ENCODE measurements at regions not wholly inside any gene's neighbourhood (a gene's known extent, or its start where the extent isn't known, plus 50 kb on each side); places are given as distances from the start of the nearest gene placed in this dataset.
A peak's percentile ranks its signal among the peaks of the same experiment; 100 is the strongest.

DNA sequence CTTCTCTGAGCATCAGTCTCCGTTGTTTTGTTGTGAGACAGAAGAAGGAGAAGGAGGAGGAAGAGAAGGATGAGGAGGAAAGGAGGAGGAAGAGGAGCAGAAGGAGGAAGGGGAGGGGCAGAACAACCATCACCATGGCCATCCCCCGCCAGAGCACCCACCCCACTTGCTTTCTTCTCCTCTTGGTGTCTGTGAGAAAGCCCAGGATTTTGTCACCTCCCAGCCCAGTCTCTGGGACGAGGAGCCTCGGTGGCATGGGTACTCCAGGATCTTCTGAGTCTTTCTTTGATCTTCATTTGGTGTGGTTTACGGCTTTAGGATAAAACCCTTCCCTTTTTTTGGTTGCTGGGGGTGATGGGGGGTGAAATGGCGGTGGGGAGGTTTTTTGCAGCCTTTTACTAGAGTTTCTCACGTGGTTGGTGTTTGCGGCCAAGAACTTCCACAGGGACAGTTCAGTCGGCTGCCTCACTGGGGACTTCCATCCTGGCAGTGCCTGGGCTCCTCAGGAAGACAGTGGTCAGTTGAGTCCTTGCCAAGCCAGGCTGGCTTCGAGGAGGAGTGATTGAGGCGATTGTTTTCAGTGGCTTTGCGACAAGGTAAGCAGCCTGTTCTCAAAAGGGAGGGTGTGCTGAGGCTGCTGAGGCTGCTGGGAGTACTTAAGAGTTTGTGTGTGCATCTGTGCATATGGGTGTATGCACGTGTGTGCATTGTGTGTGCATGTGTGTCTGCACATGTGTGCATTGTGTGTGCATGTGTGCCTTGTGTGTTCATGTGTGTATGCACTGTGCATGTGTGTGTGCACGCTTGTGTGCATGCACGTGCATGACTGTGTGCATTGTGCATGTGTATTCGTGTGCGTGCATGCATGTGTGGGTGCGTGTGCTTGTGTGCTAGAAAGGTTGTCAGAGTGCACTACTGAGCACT is 567.5 kb downstream of the TBC1D22A start:
- in situ Hi-C loops (cut with HindIII; ENCODE audit: low pct_unique_long_range_greater_than_20kb, low sequenced_read_pairs) (no loop called here), intact Hi-C loops (cut with micrococcal nuclease; ENCODE audit: unreplicated experiment) (no loop called here)
- H3K27me3 ChIP-seq (ENCODE audit: control insufficient read depth, insufficient read depth, low read length): no peaks in the 10 kb centered on the region
- POLR2A ChIA-PET: no interaction called here
- CTCF ChIA-PET: no interaction called here
- no TSS peak for BruUV-seq (replicated peaks)
- DNase-seq (ENCODE audit: low read depth, low spot score) (no peak), ATAC-seq (peak; percentile 37; the same call in 1 of the 2 replicates)
- H3K4me3 ChIP-seq (ENCODE audit: low read depth in 2 of 2, low read length in 2 of 2): peak overlapping the region in 1 of 2 experiments; percentile 30; a peak in 2 of 4 replicates
- peaks cover 13% of the 10 kb centered on the region for H3K4me1 ChIP-seq (ENCODE audit: control insufficient read depth, insufficient read depth, low read length)
- peak overlapping the region; percentile 24 for H3K27ac ChIP-seq (ENCODE audit: low read length)
- H3K9me3 ChIP-seq (ENCODE audit: control insufficient read depth, insufficient read depth, low read depth, low read length): no peaks in the 10 kb centered on the region
- no peaks in the 10 kb centered on the region for H3K36me3 ChIP-seq (ENCODE audit: control insufficient read depth, insufficient read depth, low read length)
- TF ChIP-seq, protein P1, sequence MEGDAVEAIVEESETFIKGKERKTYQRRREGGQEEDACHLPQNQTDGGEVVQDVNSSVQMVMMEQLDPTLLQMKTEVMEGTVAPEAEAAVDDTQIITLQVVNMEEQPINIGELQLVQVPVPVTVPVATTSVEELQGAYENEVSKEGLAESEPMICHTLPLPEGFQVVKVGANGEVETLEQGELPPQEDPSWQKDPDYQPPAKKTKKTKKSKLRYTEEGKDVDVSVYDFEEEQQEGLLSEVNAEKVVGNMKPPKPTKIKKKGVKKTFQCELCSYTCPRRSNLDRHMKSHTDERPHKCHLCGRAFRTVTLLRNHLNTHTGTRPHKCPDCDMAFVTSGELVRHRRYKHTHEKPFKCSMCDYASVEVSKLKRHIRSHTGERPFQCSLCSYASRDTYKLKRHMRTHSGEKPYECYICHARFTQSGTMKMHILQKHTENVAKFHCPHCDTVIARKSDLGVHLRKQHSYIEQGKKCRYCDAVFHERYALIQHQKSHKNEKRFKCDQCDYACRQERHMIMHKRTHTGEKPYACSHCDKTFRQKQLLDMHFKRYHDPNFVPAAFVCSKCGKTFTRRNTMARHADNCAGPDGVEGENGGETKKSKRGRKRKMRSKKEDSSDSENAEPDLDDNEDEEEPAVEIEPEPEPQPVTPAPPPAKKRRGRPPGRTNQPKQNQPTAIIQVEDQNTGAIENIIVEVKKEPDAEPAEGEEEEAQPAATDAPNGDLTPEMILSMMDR (IDR thresholded peaks at IDR 0.05): no peak
- TF ChIP-seq SIN3A (IDR thresholded peaks at IDR 0.05; ENCODE audit: borderline replicate concordance, insufficient read depth, low read depth, low read length) (no peak), POLR2AphosphoS5 (IDR thresholded peaks at IDR 0.05; ENCODE audit: low read depth, low read length) (no peak), TCF7L2 (IDR thresholded peaks at IDR 0.05; ENCODE audit: low read depth, low read length) (no peak)
- TF ChIP-seq, protein P2, sequence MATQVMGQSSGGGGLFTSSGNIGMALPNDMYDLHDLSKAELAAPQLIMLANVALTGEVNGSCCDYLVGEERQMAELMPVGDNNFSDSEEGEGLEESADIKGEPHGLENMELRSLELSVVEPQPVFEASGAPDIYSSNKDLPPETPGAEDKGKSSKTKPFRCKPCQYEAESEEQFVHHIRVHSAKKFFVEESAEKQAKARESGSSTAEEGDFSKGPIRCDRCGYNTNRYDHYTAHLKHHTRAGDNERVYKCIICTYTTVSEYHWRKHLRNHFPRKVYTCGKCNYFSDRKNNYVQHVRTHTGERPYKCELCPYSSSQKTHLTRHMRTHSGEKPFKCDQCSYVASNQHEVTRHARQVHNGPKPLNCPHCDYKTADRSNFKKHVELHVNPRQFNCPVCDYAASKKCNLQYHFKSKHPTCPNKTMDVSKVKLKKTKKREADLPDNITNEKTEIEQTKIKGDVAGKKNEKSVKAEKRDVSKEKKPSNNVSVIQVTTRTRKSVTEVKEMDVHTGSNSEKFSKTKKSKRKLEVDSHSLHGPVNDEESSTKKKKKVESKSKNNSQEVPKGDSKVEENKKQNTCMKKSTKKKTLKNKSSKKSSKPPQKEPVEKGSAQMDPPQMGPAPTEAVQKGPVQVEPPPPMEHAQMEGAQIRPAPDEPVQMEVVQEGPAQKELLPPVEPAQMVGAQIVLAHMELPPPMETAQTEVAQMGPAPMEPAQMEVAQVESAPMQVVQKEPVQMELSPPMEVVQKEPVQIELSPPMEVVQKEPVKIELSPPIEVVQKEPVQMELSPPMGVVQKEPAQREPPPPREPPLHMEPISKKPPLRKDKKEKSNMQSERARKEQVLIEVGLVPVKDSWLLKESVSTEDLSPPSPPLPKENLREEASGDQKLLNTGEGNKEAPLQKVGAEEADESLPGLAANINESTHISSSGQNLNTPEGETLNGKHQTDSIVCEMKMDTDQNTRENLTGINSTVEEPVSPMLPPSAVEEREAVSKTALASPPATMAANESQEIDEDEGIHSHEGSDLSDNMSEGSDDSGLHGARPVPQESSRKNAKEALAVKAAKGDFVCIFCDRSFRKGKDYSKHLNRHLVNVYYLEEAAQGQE (IDR thresholded peaks at IDR 0.05; ENCODE audit: insufficient read depth in 1 of 2, low read depth in 2 of 2, low read length in 1 of 2): no peak

DNA sequence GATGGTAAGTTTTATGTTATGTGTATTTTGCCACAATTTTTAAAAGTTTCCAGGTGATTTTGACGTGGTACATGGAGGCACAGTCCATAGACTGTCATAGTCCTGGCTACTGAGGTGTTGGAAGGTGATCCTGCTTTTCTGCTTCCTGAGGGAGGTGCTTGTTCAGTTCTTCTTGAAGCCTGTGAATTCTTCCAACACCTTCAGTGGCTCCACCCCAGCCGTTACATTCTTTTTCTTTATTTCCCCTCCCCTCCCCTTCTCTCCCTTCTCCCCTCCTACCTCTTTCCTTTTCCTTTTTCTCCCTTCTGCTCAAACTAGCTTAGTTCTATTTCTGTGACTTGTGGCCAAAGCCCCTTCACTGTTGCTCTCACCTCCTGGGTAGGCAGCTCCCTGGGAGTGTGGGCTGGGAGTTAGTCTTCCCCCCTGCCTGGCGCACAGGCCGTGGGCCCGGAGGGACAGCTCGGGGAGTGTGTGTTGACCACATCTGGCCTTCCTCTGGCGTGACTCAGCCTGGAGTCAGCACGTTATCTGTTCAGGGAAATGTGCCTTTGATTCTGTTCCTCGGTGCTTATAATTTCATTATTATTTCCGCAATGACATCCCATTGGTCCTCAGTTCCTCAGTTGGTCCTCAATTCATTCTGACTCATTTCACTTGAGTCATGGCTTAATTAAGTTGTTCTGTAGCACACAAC is 566.2 kb downstream of the TBC1D22A start:
- in situ Hi-C loops (cut with HindIII; ENCODE audit: low pct_unique_long_range_greater_than_20kb, low sequenced_read_pairs): no loop called here
- BruUV-seq (replicated peaks): no TSS peak
- TF ChIP-seq, protein P1 (IDR thresholded peaks at IDR 0.05): no peak
- TF ChIP-seq, protein P2 (IDR thresholded peaks at IDR 0.05; ENCODE audit: insufficient read depth in 1 of 2, low read depth in 2 of 2, low read length in 1 of 2): no peak
- TF ChIP-seq TCF7L2 (IDR thresholded peaks at IDR 0.05; ENCODE audit: low read depth, low read length): no peak
- TF ChIP-seq POLR2AphosphoS5 (IDR thresholded peaks at IDR 0.05; ENCODE audit: low read depth, low read length): no peak
- TF ChIP-seq SIN3A (IDR thresholded peaks at IDR 0.05; ENCODE audit: borderline replicate concordance, insufficient read depth, low read depth, low read length): no peak
- Histone ChIP-seq H3K36me3 (ENCODE audit: control insufficient read depth, insufficient read depth, low read length) (no peaks in the 10 kb centered on the region), H3K4me1 (ENCODE audit: control insufficient read depth, insufficient read depth, low read length) (peaks cover 13% of the 10 kb centered on the region), H3K4me3 (ENCODE audit: low read depth in 2 of 2, low read length in 2 of 2) (peak overlapping the region in 1 of 2 experiments; percentile 30; a peak in 2 of 4 replicates), H3K27me3 (ENCODE audit: control insufficient read depth, insufficient read depth, low read length) (no peaks in the 10 kb centered on the region), H3K27ac (ENCODE audit: low read length) (peak overlapping the region; percentile 24), H3K9me3 (ENCODE audit: control insufficient read depth, insufficient read depth, low read depth, low read length) (no peaks in the 10 kb centered on the region)
- POLR2A ChIA-PET: no interaction called here
- DNase-seq (ENCODE audit: low read depth, low spot score): no peak
- intact Hi-C loops (cut with micrococcal nuclease; ENCODE audit: unreplicated experiment): no loop called here
- CTCF ChIA-PET: no interaction called here
- peak; percentile 94 for ATAC-seq

Data from Panc1 (cell line).